HepG2 (cell line): ENCODE measurements at regions not wholly inside any gene's neighbourhood (a gene's known extent, or its start where the extent isn't known, plus 50 kb on each side); places are given as distances from the start of the nearest gene placed in this dataset.

ENCODE experiments used
- ATAC-seq: fragments of 200-7000 bp; cut with Tn5 transposase; 3 replicates; pipeline ENCODE4 v1.9.1; 2020; ENCODE audit warnings: mild to moderate bottlenecking, moderate library complexity
- BruUV-seq: library from RNA; stranded (reverse); fragments of 400-500 nt; replicated peaks from 2 replicates; lab custom pipeline; 2021; lab: Mats Ljungman, UMichigan
- CTCF ChIA-PET: fragments of 300-600 bp; formaldehyde crosslinking; extraction: SDS; loops from one replicate; lab custom pipeline; 2021; ENCODE audit warnings: low total read pairs, inconsistent platforms, low intra/inter-chr PET ratio; lab: Yijun Ruan, JAX
- POLR2A ChIA-PET: fragments of 350-600 bp; sonication (Branson Sonifier 250); formaldehyde crosslinking; loops from one replicate; lab custom pipeline; 2020; ENCODE audit warnings: antibody characterized with exemption, inconsistent platforms; lab: Yijun Ruan, JAX
- DNase-seq: peaks from one replicate; pipeline ENCODE4 v3.0.0-alpha.2; 2015; ENCODE audit warnings: low spot score
- FAIRE-seq: peaks from 3 replicates; lab custom pipeline; 2011; peaks lifted over from hg19 to GRCh38; lab: Jason Lieb, UNC
- H2AFZ ChIP-seq: one replicate; pipeline ENCODE4 v1.6.1; 2011; ENCODE audit warnings: low read length, inconsistent platforms
- H3K27ac ChIP-seq: fragments of 300-600 bp; 3 replicates; pipeline ENCODE4 v1.8.0; 2011; ENCODE audit warnings: mixed run types, mild to moderate bottlenecking, mixed read lengths, low read length, inconsistent platforms; ENCODE audit not compliant: insufficient read depth; ENCODE audit errors: extremely low read length
- H3K27me3 ChIP-seq, 2 experiments: fragments of 200-600 bp in 1 of 2; 2 replicates in 1 of 2; 3 replicates in 1 of 2; pipeline versions ENCODE4 v1.6.0 to v1.8.0; 2011; ENCODE audit warnings: low read length in 2 of 2, mild to moderate bottlenecking in 2 of 2, moderate library complexity in 2 of 2, inconsistent platforms in 1 of 2; ENCODE audit not compliant: insufficient read depth in 2 of 2, control insufficient read depth in 1 of 2
- H3K36me3 ChIP-seq, 2 experiments: fragments of 200-600 bp in 1 of 2; replicated peaks in 1 of 2; 2 replicates in 1 of 2; 3 replicates in 1 of 2; pipeline versions ENCODE4 v1.5.1 to v1.8.0; 2011; ENCODE audit warnings: low read length in 2 of 2, inconsistent platforms in 1 of 2; ENCODE audit not compliant: insufficient read depth in 2 of 2, control insufficient read depth in 1 of 2
- H3K4me1 ChIP-seq: 2 replicates; pipeline ENCODE4 v1.5.1; 2012; ENCODE audit warnings: low read length, inconsistent platforms; ENCODE audit not compliant: insufficient read depth
- H3K4me2 ChIP-seq: 2 replicates; pipeline ENCODE4 v1.6.0; 2011; ENCODE audit warnings: low read depth, low read length, inconsistent platforms
- H3K4me3 ChIP-seq, 3 experiments: fragments of 200-600 bp in 1 of 3; sonication (generic), shearing (Covaris generic) in 1 of 3; replicated peaks in 1 of 3; 2 replicates each; pipeline ENCODE4 v1.5.1; 2011 to 2016; ENCODE audit warnings: low read length in 3 of 3, inconsistent platforms in 2 of 3, low read depth in 2 of 3, mild to moderate bottlenecking in 2 of 3, control low read depth in 1 of 3, mixed read lengths in 1 of 3; ENCODE audit not compliant: insufficient read depth in 1 of 3
- H3K79me2 ChIP-seq: one replicate; pipeline ENCODE4 v1.6.1; 2011; ENCODE audit warnings: low read length, inconsistent platforms; ENCODE audit not compliant: insufficient read depth
- H3K9ac ChIP-seq: 2 replicates; pipeline ENCODE4 v1.6.0; 2011; ENCODE audit warnings: mild to moderate bottlenecking, low read depth, low read length, inconsistent platforms; ENCODE audit not compliant: insufficient read depth
- H3K9me3 ChIP-seq: 2 replicates; pipeline ENCODE4 v1.5.1; 2012; ENCODE audit warnings: mild to moderate bottlenecking, low read length
- H4K20me1 ChIP-seq: 2 replicates; pipeline ENCODE4 v1.6.0; 2011; ENCODE audit warnings: inconsistent platforms, mild to moderate bottlenecking, low read length, moderate library complexity; ENCODE audit not compliant: insufficient read depth
- HNRNPL ChIP-seq: fragments of 200-400 bp; formaldehyde crosslinking; IDR thresholded peaks from 2 replicates; pipeline ENCODE4 v1.6.1; 2017; ENCODE audit warnings: mild to moderate bottlenecking, low read depth, low read length
- MAFK ChIP-seq, 2 experiments: IDR thresholded peaks in 1 of 2; conservative IDR thresholded peaks in 1 of 2; 2 replicates each; pipeline ENCODE4 v1.6.1; 2011; ENCODE audit warnings: improper control_type of control experiment in 2 of 2, low read length in 2 of 2
- MIXL1 ChIP-seq: IDR thresholded peaks from 2 replicates; pipeline ENCODE4 v1.6.1; 2016
- WGBS: methylation state at CpG from one replicate; pipeline ENCODE4 v1.1.6; 2017; ENCODE audit warnings: low lambda C conversion rate; 5-methylcytosine and 5-hydroxymethylcytosine counted together
- in situ Hi-C: cut with HindIII; loops from 2 replicates; pipeline ENCODE4 v1.10.0; 2017; ENCODE audit warnings: low pct_unique_long_range_greater_than_20kb; ENCODE audit not compliant: extremely low pct_ligation_motif_present
- intact Hi-C: fragments of 100-400 bp; cut with micrococcal nuclease; formaldehyde crosslinking; loops from one replicate; pipeline ENCODE4 v1.10.0; 2022; ENCODE audit not compliant: unreplicated experiment
- TF ChIP-seq, protein P1 (sequence below): fragments of 450-650 bp; IDR thresholded peaks from 2 replicates; pipeline ENCODE4 v1.6.1; 2016
- TF ChIP-seq, protein P2 (sequence below): sonication (generic); formaldehyde crosslinking; IDR thresholded peaks from 2 replicates; pipeline ENCODE4 v1.5.0; 2020; ENCODE audit warnings: missing genetic modification reagents

DNA sequence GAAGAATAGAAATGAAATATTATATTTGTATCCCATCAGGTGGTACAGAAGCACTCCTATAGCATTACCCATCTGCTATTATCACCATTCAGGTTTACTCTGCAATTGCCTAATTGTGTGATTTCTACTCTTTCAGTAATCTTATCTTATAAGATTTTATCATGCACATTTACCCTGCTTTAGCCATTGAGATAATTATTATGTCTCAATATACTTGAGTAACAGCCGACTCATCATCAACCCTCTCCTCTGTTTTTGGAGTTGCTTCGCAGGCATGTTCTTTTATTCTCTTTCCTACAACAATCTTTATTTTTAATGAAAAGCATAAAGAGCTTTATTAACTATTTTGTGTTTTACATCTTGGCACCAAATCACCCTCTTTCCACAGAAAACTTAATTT is 419.9 kb downstream of the LRIG3 start:
- Histone ChIP-seq H3K27ac (no peak overlapping the region), H3K4me3 (no peak overlapping the region), H2AFZ (no peak overlapping the region), H3K36me3 (no peaks in the 10 kb centered on the region), H3K9ac (no peak overlapping the region), H3K4me2 (no peak overlapping the region), H3K9me3 (no peaks in the 10 kb centered on the region), H4K20me1 (no peaks in the 10 kb centered on the region), H3K27me3 (no peaks in the 10 kb centered on the region), H3K4me1 (no peaks in the 10 kb centered on the region), H3K79me2 (no peaks in the 10 kb centered on the region)
- ATAC-seq (no peak), FAIRE-seq (no peak), DNase-seq (no peak)
- intact Hi-C loops = no loop called here
- WGBS = 24% methylated on average over 2 of the region's 2 CpGs
- POLR2A ChIA-PET = no interaction called here
- TF ChIP-seq, protein P1, sequence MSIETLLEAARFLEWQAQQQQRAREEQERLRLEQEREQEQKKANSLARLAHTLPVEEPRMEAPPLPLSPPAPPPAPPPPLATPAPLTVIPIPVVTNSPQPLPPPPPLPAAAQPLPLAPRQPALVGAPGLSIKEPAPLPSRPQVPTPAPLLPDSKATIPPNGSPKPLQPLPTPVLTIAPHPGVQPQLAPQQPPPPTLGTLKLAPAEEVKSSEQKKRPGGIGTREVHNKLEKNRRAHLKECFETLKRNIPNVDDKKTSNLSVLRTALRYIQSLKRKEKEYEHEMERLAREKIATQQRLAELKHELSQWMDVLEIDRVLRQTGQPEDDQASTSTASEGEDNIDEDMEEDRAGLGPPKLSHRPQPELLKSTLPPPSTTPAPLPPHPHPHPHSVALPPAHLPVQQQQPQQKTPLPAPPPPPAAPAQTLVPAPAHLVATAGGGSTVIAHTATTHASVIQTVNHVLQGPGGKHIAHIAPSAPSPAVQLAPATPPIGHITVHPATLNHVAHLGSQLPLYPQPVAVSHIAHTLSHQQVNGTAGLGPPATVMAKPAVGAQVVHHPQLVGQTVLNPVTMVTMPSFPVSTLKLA = no peak
- 0 out of 4 replicates have a peak, but pooled peaks of 1 of the 2 experiments have one; percentile 4 for TF ChIP-seq MAFK (conservative IDR thresholded peaks at IDR 0.05 in 1 of 2, IDR thresholded peaks at IDR 0.05 in 1 of 2; ENCODE audit: low read length in 2 of 2)
- CTCF ChIA-PET = no interaction called here
- BruUV-seq = no TSS peak
- in situ Hi-C loops = no loop called here

DNA sequence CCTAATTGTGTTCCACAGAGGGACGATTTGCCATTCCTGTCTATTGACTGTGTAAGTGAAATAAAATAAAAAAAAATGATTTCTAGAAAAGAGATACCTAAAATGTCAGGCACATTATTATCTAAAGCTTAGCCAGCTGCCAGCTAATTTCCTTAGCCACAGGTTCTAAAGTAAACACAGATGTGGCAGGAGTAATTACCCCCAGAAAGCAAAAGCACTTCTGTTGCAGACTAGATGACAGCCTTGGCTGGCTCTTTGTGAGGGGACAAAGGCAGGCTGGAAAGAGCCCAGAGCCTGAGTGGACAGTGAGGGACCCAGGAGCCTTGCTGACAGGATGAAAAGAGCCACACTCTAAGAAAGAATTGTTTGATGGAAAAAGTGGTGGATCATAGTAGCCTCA is 418.1 kb downstream of the LRIG3 start:
- H3K79me2 ChIP-seq = no peaks in the 10 kb centered on the region
- no TSS peak for BruUV-seq
- no peaks in the 10 kb centered on the region for H3K4me1 ChIP-seq
- no peak for FAIRE-seq
- no peak overlapping the region for H3K4me2 ChIP-seq
- no peaks in the 10 kb centered on the region for H4K20me1 ChIP-seq
- H3K27me3 ChIP-seq = no peaks in the 10 kb centered on the region
- no peak for DNase-seq
- 0% methylated on average over 1 of the region's 1 CpG for WGBS
- H2AFZ ChIP-seq = no peak overlapping the region
- intact Hi-C loops = no loop called here
- ATAC-seq = no peak
- no peak overlapping the region for H3K9ac ChIP-seq
- H3K36me3 ChIP-seq = no peaks in the 10 kb centered on the region
- H3K27ac ChIP-seq = no peak overlapping the region
- ChIA-PET CTCF (no interaction called here), POLR2A (no interaction called here)
- TF ChIP-seq MIXL1 (CRISPR knock-in tag) (no peak), HNRNPL (no peak)
- TF ChIP-seq, protein P2, sequence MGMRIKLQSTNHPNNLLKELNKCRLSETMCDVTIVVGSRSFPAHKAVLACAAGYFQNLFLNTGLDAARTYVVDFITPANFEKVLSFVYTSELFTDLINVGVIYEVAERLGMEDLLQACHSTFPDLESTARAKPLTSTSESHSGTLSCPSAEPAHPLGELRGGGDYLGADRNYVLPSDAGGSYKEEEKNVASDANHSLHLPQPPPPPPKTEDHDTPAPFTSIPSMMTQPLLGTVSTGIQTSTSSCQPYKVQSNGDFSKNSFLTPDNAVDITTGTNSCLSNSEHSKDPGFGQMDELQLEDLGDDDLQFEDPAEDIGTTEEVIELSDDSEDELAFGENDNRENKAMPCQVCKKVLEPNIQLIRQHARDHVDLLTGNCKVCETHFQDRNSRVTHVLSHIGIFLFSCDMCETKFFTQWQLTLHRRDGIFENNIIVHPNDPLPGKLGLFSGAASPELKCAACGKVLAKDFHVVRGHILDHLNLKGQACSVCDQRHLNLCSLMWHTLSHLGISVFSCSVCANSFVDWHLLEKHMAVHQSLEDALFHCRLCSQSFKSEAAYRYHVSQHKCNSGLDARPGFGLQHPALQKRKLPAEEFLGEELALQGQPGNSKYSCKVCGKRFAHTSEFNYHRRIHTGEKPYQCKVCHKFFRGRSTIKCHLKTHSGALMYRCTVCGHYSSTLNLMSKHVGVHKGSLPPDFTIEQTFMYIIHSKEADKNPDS = no peak
- TF ChIP-seq, all 625 proteins: peak for 0
- in situ Hi-C loops = no loop called here
- Histone ChIP-seq H3K9me3 (no peaks in the 10 kb centered on the region), H3K4me3 (no peak overlapping the region)
